ENCODE measurements at regions not wholly inside any gene's neighbourhood (a gene's known extent, or its start where the extent isn't known, plus 50 kb on each side); places are given as distances from the start of the nearest gene placed in this dataset.

DNA sequence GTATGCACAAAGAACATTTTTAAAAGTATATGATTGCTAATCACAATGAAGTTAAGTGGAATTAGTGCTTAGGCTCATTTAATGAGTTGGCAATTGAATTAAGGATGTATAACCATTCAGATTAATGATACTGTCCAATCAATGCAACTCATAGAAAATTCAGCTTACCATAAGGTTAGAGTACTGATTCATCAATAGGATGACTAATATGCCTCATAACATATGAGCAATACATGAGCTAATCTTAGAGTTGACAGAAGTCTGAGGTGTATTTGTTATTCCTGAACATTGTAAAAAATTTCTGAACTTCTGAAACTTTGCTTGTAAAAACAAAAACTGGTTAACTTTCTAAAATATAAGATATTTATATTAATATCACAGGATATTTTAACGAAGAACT, 118.3 kb upstream of the NETO1 start:
- TF ChIP-seq, protein P1, sequence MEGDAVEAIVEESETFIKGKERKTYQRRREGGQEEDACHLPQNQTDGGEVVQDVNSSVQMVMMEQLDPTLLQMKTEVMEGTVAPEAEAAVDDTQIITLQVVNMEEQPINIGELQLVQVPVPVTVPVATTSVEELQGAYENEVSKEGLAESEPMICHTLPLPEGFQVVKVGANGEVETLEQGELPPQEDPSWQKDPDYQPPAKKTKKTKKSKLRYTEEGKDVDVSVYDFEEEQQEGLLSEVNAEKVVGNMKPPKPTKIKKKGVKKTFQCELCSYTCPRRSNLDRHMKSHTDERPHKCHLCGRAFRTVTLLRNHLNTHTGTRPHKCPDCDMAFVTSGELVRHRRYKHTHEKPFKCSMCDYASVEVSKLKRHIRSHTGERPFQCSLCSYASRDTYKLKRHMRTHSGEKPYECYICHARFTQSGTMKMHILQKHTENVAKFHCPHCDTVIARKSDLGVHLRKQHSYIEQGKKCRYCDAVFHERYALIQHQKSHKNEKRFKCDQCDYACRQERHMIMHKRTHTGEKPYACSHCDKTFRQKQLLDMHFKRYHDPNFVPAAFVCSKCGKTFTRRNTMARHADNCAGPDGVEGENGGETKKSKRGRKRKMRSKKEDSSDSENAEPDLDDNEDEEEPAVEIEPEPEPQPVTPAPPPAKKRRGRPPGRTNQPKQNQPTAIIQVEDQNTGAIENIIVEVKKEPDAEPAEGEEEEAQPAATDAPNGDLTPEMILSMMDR (IDR thresholded peaks at IDR 0.05) = no peak
- TF ChIP-seq POLR2A (IDR thresholded peaks at IDR 0.05; ENCODE audit: low read depth) (no peak), POLR2AphosphoS5 (IDR thresholded peaks at IDR 0.05) (no peak)
